GM12878 (cell line): ENCODE measurements at regions not wholly inside any gene's neighbourhood (a gene's known extent, or its start where the extent isn't known, plus 50 kb on each side); places are given as distances from the start of the nearest gene placed in this dataset.

ENCODE experiments used
- CEBPB ChIP-seq, 2 experiments: fragments of 150-350 bp in 1 of 2; IDR thresholded peaks; 2 replicates each; pipeline ENCODE4 v1.6.1; 2012 to 2014; ENCODE audit warnings: low read depth in 2 of 2, low read length in 2 of 2, borderline replicate concordance in 1 of 2, inconsistent platforms in 1 of 2
- CTCF ChIP-seq, 3 experiments: IDR thresholded peaks in 2 of 3; conservative IDR thresholded peaks in 1 of 3; 2 replicates each; pipeline ENCODE4 v1.5.1; 2011; ENCODE audit warnings: low read depth in 3 of 3, low read length in 3 of 3, mild to moderate bottlenecking in 3 of 3, control low read depth in 2 of 3, moderate library complexity in 2 of 3, inconsistent platforms in 1 of 3, mixed read lengths in 1 of 3; ENCODE audit not compliant: control insufficient read depth in 2 of 3, insufficient read depth in 1 of 3; ENCODE audit errors: extremely low read depth in 1 of 3
- EP300 ChIP-seq, 2 experiments: fragments of 150-350 bp in 1 of 2; IDR thresholded peaks; 2 replicates each; pipeline ENCODE4 v1.6.1; 2011 to 2012; ENCODE audit warnings: low read depth in 2 of 2, low read length in 2 of 2, borderline replicate concordance in 1 of 2, improper control_type of control experiment in 1 of 2, inconsistent platforms in 1 of 2; ENCODE audit not compliant: control insufficient read depth in 1 of 2
- SP1 ChIP-seq: IDR thresholded peaks from one replicate; pipeline ENCODE4 v1.6.1; 2011; ENCODE audit warnings: low read depth, low read length
- TF ChIP-seq, protein P1 (sequence below): IDR thresholded peaks from 2 replicates; pipeline ENCODE4 v1.6.1; 2011; ENCODE audit warnings: low read depth, low read length, improper control_type of control experiment, borderline replicate concordance

- no peak for TF ChIP-seq SP1
- no peak for TF ChIP-seq CTCF (IDR thresholded peaks at IDR 0.05 in 2 of 3, conservative IDR thresholded peaks at IDR 0.05 in 1 of 3; ENCODE audit: control insufficient read depth in 2 of 3, extremely low read depth in 1 of 3, insufficient read depth in 1 of 3, low read depth in 3 of 3, low read length in 3 of 3)
- no peak for TF ChIP-seq CEBPB (IDR thresholded peaks at IDR 0.05; ENCODE audit: borderline replicate concordance in 1 of 2, low read depth in 2 of 2, low read length in 2 of 2)
- TF ChIP-seq, protein P1, sequence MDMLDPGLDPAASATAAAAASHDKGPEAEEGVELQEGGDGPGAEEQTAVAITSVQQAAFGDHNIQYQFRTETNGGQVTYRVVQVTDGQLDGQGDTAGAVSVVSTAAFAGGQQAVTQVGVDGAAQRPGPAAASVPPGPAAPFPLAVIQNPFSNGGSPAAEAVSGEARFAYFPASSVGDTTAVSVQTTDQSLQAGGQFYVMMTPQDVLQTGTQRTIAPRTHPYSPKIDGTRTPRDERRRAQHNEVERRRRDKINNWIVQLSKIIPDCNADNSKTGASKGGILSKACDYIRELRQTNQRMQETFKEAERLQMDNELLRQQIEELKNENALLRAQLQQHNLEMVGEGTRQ = no peak
- no peak for TF ChIP-seq EP300 (IDR thresholded peaks at IDR 0.05; ENCODE audit: borderline replicate concordance in 1 of 2, control insufficient read depth in 1 of 2, low read depth in 2 of 2, low read length in 2 of 2)
Measured at GRCh38 chrX:3428792-3429191, 82.3 kb upstream of the MXRA5 start.
